Right cardiac atrium (tissue), 5 donors: ENCODE measurements at regions not wholly inside any gene's neighbourhood (a gene's known extent, or its start where the extent isn't known, plus 50 kb on each side); places are given as distances from the start of the nearest gene placed in this dataset.

Source experiments
- ATAC-seq, 2 donors: fragments of 200-7000 bp; cut with Tn5 transposase; one replicate each; pipeline versions ENCODE4 v1.8.0 to v1.9.1; 2020; ENCODE audit warnings: moderate library complexity in 2 of 2, mild to moderate bottlenecking in 1 of 2
- DNase-seq, 3 donors: peaks; one replicate each; pipeline ENCODE4 v3.0.0-alpha.2; 2020
- H3K27ac ChIP-seq: one replicate; pipeline ENCODE4 v1.5.1; 2013; ENCODE audit warnings: mild to moderate bottlenecking, low read length, control low read depth, moderate library complexity
- H3K27me3 ChIP-seq: one replicate; pipeline ENCODE4 v1.6.1; 2013; ENCODE audit not compliant: control insufficient read depth, insufficient read depth
- H3K4me1 ChIP-seq: one replicate; pipeline ENCODE4 v1.6.1; 2013; ENCODE audit warnings: low read length; ENCODE audit not compliant: control insufficient read depth, insufficient read depth
- H3K4me3 ChIP-seq: one replicate; pipeline ENCODE4 v1.5.1; 2013; ENCODE audit warnings: low read length, control low read depth
- H3K9me3 ChIP-seq: one replicate; pipeline ENCODE4 v1.6.1; 2013; ENCODE audit warnings: low read length; ENCODE audit not compliant: control insufficient read depth
- WGBS: extraction: QIAGEN DNeasy Blood & Tissue Kit; methylation state at CpG from one replicate; pipeline ENCODE4 v1.1.7; 2013; 5-methylcytosine and 5-hydroxymethylcytosine counted together
- intact Hi-C, 4 donors: fragments of 100-400 bp; cut with DNase I; formaldehyde crosslinking; loops; one replicate each; pipeline versions ENCODE4 v1.11.0 to v1.14.0; 2022 to 2023
- donor health status: healthy with polysubstance abuse.
- donor health status: DM: no; HTN: yes; CAD: no.
- donor health status: DM: no; HTN: no; CAD: no.
- donor health status: DM: no; HTN: yes; CAD: no; lungs with severe emphysema.
- donor health status: DM: yes; HTN: yes; CAD: no.

DNA sequence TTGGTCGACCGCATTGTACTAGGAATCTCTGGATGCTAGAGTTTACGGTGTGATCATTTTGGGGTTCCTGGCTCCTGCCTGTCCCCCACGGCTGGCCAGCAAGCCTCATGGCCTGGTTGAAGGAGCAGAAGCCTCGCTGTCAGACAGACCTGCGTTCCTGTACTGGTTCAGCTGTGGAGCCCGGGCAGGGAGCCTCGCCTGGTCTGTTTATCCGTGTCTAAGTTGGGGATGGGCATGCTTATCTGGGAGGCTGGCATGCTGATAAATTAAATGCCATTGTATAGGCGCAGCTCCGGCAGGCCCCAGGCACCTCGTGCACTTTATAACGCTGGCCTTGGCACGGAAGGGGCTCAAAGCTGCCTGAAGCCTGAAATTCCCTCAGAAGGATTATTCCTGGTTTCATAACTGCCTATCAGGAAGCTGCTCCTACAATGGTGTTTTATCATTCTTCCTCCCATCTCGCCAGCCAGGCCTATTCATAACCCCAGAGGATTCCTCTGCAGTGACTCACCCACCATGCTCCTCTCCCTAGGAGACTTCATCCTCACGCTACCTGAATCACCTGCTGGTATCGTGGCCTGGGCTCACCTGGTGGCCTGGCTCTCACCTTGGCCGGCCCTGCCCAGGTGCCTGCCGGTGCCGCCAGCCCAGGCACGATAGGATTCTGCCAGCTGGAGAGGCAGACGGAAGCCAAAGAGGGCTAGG, 110.9 kb downstream of the ASB7 start:
- peak; percentile 23 to 46 for ATAC-seq
- no peak for DNase-seq

DNA sequence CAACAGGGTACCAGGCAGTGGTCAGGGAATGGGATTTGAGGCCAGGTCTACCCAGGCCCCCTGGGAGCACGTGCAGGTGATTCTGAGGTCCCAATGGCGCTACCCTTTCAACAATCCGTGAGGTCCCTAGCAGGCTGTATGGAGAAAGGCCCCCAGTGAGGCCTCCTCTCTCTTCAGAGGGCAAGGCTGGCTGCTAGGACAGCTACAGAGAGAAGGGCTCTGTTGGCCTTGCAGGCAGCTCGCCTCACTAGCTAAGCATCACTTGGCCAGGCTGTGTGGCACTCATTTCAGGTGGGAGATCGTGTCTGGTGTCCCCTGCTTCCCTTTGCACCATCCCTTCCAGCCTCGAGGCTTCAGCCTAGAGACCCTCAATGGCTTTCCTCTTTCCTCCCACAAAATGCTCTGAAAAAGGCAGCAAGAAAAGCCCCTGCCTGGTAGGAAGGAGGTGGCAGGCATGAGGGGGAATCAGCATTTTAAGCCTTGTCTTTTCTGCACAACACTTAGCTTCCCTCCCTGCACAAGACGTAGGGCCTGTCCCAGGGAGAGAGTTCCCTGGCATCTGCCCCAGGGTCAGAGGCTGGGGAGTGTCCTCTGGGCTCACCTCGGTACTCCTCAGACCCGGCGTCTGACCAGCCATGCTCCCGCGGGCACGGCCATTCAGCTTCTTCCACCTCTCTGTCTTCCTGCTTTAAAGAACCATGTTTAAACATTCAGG, 111.8 kb downstream of the ASB7 start:
- no peak overlapping the region for H3K4me3 ChIP-seq
- WGBS: 83% methylated on average over 13 of the region's 13 CpGs
- H3K27ac ChIP-seq: no peak overlapping the region
- no peaks in the 10 kb centered on the region for H3K9me3 ChIP-seq
- no peak for DNase-seq
- intact Hi-C loops: no loop called here
- no peaks in the 10 kb centered on the region for H3K27me3 ChIP-seq
- no peak for ATAC-seq
- H3K4me1 ChIP-seq: peaks cover 8% of the 10 kb centered on the region

More for the DNA sequence above, 110.9 kb downstream of the ASB7 start:
- Histone ChIP-seq H3K4me1 (peaks cover 8% of the 10 kb centered on the region), H3K9me3 (no peaks in the 10 kb centered on the region), H3K27me3 (no peaks in the 10 kb centered on the region), H3K4me3 (no peak overlapping the region), H3K27ac (peak overlapping the region; percentile 49)
- WGBS: 59% methylated on average over 22 of the region's 22 CpGs
- intact Hi-C loops: no loop called here

DNA sequence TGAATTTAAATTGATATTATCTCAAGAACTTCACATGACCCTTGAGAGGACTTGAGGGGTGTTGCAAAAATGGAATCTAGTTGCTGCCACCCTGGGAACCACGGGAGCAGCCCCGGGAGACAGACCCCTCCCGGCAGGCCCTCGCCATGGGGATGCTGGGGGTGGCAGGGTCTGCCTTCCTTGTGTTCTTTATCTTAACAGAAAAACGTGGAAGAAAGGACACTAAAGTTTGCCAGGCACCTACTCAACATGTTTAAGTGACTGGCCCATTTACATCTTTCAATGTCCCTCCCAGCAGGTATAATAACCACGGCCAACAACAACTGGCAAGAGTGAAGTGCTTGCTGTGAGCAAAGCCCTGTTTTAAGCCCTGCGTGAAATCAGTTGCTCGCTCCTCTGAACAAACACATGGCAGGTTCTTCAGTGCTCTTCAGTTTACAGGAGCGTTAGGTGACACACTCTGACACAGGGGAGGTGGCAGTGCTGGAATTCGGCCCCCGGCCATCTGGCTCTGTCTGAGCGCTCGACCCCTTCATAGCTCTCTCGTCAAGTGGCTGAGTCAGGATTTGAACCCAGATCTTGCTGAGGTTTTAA, 112.5 kb downstream of the ASB7 start:
- intact Hi-C loops: no loop called here
- DNase-seq (no peak), ATAC-seq (no peak)
- Histone ChIP-seq H3K4me1 (peaks cover 8% of the 10 kb centered on the region), H3K27ac (no peak overlapping the region), H3K4me3 (no peak overlapping the region), H3K27me3 (no peaks in the 10 kb centered on the region), H3K9me3 (no peaks in the 10 kb centered on the region)
- WGBS: 76% methylated on average over 14 of the region's 14 CpGs

DNA sequence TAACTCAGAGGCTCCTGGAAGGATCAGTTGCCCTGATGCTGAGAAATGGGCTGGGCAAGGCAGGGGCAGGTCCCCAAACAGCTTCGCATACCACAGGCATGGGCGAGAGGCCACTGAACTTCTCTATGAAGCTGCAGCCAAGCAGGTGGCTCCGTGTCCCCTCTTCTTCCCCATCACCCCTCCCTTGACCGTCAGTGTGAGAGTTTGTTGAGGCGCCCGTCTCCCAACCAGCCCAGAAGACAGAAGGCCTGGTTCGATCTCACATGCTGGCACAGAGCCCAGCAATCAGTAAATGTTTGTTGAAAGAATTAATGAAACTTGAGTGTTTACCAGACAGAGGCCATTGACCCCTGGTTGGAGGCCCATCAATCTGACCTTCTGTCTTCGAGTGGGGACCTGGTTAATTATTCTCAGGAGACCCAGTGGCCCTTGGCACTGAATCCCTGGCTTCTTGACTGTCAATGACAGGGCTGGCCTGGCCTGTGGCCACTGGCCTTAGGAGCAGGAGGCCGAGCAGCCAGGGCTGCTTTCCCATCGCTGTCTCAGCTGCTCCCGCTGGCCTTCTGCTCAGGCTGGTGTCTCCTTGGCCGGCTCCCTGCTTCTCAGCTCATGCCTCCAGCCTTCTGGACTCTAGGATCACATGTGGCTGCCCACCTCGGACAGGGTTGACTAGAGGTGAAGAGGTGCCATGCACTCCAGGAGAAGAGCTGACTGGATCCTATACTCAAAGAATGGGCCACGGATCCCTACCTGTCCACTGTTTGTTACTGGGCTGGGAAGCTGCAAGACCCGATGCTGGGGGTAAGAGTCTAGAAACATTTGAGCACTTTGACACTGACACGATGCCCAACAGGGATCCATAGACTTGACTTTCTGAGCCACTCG, 113.4 kb downstream of the ASB7 start:
- ATAC-seq (peak; percentile 54 to 59), DNase-seq (peak; percentile 73 to 90 (median 86))
- no peak overlapping the region for H3K4me3 ChIP-seq
- peaks cover 8% of the 10 kb centered on the region for H3K4me1 ChIP-seq
- H3K27me3 ChIP-seq: no peaks in the 10 kb centered on the region
- intact Hi-C loops: no loop called here
- H3K27ac ChIP-seq: no peak overlapping the region
- no peaks in the 10 kb centered on the region for H3K9me3 ChIP-seq
- WGBS: 67% methylated on average over 17 of the region's 17 CpGs

DNA sequence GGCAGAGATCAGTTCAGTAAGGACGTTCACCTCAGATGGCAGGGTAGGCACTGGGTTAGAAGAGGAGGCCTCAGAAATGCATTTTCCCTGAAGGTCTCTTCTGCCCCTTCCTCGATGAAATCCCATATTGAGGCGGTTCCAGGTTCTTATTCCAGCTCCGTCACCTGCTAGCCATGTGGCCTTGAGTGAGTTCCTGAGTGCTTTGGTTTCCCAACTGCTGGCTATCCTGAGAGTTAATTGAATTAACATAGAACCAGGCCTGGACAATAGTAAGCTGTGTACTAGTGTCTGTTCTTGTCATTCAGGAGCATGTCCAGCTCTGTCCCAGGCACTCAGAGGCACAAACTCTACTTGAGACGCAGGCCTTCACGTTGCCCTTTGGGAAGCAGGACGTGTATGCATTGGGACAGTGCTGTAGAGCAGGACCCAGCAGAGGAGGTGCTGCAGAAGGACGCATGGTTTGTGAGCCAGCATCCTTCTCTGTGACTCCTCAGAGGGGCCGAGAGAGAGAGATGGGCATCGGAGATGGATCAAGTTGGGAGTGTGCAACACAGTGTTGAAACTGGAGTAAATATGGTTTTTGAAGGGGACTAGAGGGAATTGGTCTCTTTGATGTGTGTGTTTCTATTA, 114.2 kb downstream of the ASB7 start:
- Histone ChIP-seq H3K27me3 (no peaks in the 10 kb centered on the region), H3K9me3 (no peaks in the 10 kb centered on the region), H3K27ac (no peak overlapping the region), H3K4me1 (peaks cover 7% of the 10 kb centered on the region), H3K4me3 (no peak overlapping the region)
- 93% methylated on average over 10 of the region's 10 CpGs for WGBS
- ATAC-seq (no peak), DNase-seq (no peak)
- intact Hi-C loops: no loop called here

DNA sequence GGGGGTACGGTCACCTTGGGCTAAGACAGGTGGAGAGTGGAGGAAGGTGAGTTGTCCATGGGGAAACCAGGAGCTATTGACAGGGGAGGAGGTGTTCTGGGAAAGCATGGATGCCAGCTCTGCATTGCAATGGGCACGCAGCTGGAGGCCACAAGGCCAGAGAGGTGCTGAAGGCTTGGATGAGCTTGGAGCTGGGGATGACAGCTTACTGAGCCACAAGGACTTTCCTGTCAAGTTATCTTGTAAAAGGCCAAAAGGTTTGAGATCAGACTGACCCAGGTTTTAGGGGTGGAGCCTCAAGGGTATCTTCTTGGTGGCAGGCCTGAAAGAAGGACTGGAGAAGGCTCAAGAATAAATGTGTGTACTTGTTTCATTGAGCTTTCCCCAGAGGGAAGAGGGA, 115.2 kb downstream of the ASB7 start:
- ATAC-seq: no peak
- 93% methylated on average over 2 of the region's 2 CpGs for WGBS

DNA sequence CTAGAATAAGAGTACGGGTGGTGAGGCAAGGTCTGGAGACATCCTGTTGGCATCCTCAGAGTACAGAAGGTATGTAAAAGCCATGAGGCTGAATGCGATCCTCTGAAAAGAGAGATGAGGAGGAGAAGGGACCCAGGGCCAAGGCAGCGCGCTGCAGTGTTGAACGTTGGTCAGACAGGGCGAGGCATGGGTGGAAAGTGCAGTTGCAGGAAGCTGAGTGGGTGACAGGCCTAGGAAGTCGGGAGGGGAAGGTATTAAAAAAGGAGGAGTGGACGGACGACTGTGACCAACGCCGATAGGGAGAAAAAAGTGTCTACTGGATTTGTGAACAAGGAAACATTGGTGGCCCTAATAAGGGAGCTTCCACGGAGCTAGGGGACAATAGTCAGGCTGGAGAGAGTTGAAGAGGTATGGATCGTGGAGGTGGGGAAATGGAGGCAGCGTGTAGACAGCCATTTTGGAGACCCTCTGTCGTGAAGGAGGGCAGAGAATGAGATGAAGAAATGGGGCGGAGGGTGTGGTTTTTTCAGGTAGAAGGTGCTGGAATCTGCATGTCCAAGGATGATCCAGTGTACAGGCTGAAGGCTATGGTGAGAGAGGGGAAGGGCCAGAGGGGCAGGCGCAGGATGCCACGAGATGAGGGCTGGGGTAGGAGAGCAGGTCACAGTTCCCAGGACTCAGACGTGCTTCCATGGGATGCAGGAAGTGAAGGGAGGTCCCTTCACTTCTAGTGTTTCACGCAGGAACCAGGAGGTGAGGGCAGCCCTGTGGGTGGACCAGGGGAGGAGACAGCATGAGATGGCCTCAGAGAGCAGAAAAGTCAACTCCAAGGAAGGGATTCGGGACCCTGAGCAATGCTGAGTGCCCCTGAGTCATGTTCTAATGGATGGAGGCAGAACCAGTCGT, 115.9 kb downstream of the ASB7 start:
- no peak for DNase-seq
- intact Hi-C loops: no loop called here

More for the DNA sequence above, 115.2 kb downstream of the ASB7 start:
- H3K9me3 ChIP-seq: no peaks in the 10 kb centered on the region
- DNase-seq: no peak
- intact Hi-C loops: no loop called here
- no peak overlapping the region for H3K27ac ChIP-seq
- no peak overlapping the region for H3K4me3 ChIP-seq
- no peaks in the 10 kb centered on the region for H3K27me3 ChIP-seq
- peaks cover 7% of the 10 kb centered on the region for H3K4me1 ChIP-seq

DNA sequence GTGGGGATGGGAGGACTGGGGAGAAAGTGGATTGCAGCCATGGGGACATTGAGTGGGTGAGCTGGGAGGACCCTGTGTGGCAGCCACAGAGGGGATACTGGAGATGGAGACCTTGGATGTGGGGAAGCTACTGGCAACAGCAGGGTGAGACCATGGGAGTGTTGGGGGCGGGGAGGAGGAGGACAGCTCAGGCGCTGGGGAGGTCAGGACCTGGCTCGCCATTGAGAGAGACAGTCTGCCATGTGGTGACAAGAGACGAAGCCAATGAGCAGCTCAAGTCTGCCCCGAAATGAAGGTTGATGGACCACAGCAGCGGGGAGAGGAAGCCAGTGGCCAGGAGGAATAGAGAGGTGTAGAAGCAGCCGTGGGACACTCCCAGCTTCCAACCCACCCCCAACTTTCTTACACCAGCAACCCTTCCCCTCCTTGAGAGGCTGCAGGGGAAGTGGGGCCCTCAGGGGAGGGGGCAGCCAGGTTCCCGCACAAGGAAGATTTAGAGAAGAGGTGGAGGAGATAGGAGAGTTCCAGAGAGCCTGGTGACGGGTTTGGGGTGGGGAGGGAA, 118.1 kb downstream of the ASB7 start:
- DNase-seq (no peak), ATAC-seq (no peak)
- Histone ChIP-seq H3K4me3 (no peak overlapping the region), H3K27ac (no peak overlapping the region), H3K27me3 (no peaks in the 10 kb centered on the region), H3K4me1 (peaks cover 5% of the 10 kb centered on the region), H3K9me3 (no peaks in the 10 kb centered on the region)
- 89% methylated on average over 9 of the region's 9 CpGs for WGBS
- intact Hi-C loops: no loop called here

More for the DNA sequence above, 115.9 kb downstream of the ASB7 start:
- WGBS: 86% methylated on average over 22 of the region's 22 CpGs
- no peak overlapping the region for H3K4me3 ChIP-seq
- H3K27me3 ChIP-seq: no peaks in the 10 kb centered on the region
- H3K9me3 ChIP-seq: no peaks in the 10 kb centered on the region
- H3K27ac ChIP-seq: no peak overlapping the region
- peaks cover 7% of the 10 kb centered on the region for H3K4me1 ChIP-seq
- no peak for ATAC-seq

DNA sequence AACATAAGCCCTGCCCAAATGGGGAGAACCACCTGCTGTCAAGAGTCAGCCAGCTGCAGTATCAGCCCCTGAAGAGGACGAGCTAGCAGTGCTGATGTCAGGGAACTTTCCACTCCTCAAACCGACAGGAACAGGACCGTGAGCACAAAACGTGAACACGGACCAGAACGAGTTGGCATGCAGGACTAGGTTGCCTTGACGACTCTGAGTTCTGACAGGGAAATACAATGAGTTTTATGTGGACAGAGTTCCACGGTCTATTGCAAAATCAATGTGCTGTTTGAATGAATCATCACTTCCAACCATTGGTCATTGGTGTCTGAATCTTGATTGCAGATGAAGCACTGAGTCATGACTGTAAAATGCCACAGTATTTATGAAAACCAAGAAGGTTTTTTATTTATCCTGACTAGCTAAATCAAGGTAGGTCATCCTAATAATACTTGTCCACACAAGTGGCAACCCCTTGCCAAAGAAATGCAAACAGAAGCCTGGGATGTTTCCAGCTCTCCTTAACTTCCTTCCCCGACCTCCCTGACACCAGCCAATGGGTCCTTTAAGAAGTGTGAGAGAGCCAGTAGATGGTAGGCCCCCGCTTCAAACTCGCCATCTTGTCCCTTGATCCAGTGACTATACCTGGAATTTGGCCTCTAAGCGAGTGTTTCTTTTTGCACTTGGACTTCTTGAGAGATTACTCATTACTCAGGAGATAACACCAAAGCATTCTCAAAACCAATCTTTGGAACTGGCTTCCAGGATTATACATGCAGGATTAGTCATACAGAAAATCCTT, 119.6 kb downstream of the ASB7 start:
- Histone ChIP-seq H3K9me3 (no peaks in the 10 kb centered on the region), H3K4me3 (no peak overlapping the region), H3K27me3 (no peaks in the 10 kb centered on the region), H3K27ac (peak overlapping the region; percentile 80), H3K4me1 (peaks cover 2% of the 10 kb centered on the region)
- peak; percentile 81 to 86 (median 81) for DNase-seq
- ATAC-seq: peak; percentile 90 to 93
- intact Hi-C loops: no loop called here
- 57% methylated on average over 12 of the region's 12 CpGs for WGBS
